ENCODE measurements at regions not wholly inside any gene's neighbourhood (a gene's known extent, or its start where the extent isn't known, plus 50 kb on each side); places are given as distances from the start of the nearest gene placed in this dataset.

GRCh38 chr21:22632176-22632575, 1634.0 kb downstream of the NCAM2 start:
- no peak for TF ChIP-seq CTCF (IDR thresholded peaks at IDR 0.05 in 2 of 3, conservative IDR thresholded peaks at IDR 0.05 in 1 of 3; ENCODE audit: borderline replicate concordance in 1 of 3, insufficient read depth in 1 of 3, low read depth in 2 of 3, low read length in 2 of 3)
- TF ChIP-seq POLR2A (IDR thresholded peaks at IDR 0.05; ENCODE audit: borderline replicate concordance, extremely low read depth, insufficient read depth, insufficient read length), result no peak
- no peak for TF ChIP-seq MAX (IDR thresholded peaks at IDR 0.05)

All from HCT116 (cell line).